Right atrium auricular region (tissue), 2 donors: ENCODE measurements at regions not wholly inside any gene's neighbourhood (a gene's known extent, or its start where the extent isn't known, plus 50 kb on each side); places are given as distances from the start of the nearest gene placed in this dataset.

Experiments
- DNase-seq: peaks from one replicate; pipeline ENCODE4 v3.0.0-alpha.2; 2019; ENCODE audit warnings: low spot score
- H3K27ac ChIP-seq, 2 donors: fragments of 200-600 bp; sonication (generic); 1 replicate in 1 of 2; 2 replicates in 1 of 2; pipeline ENCODE4 v1.5.1; 2016 to 2019
- H3K27me3 ChIP-seq, 2 donors: fragments of 200-600 bp; sonication (generic); one replicate each; pipeline versions ENCODE4 v1.5.1 to v1.6.0; 2017 to 2019
- H3K36me3 ChIP-seq: fragments of 200-600 bp; sonication (generic); one replicate; pipeline ENCODE4 v1.5.1; 2016
- H3K4me1 ChIP-seq, 2 donors: fragments of 200-600 bp; sonication (generic); one replicate each; pipeline versions ENCODE4 v1.5.1 to v1.6.0; 2017 to 2019
- H3K4me3 ChIP-seq, 2 donors: fragments of 200-600 bp; sonication (generic); 1 replicate in 1 of 2; 2 replicates in 1 of 2; pipeline ENCODE4 v1.5.1; 2017 to 2019; ENCODE audit warnings: mild to moderate bottlenecking in 1 of 2, moderate library complexity in 1 of 2
- H3K9me3 ChIP-seq, 2 donors: fragments of 200-600 bp; sonication (generic); one replicate each; pipeline ENCODE4 v1.5.1; 2019
- CTCF ChIP-seq, 2 donors: fragments of 200-600 bp; sonication (generic); IDR thresholded peaks; one replicate each; pipeline ENCODE4 v1.5.1; 2019; ENCODE audit warnings: antibody characterized with exemption in 2 of 2

- Histone ChIP-seq H3K4me1 (no peaks in the 10 kb centered on the region), H3K4me3 (no peak overlapping the region), H3K9me3 (no peaks in the 10 kb centered on the region), H3K36me3 (no peaks in the 10 kb centered on the region), H3K27ac (no peak overlapping the region), H3K27me3 (no peaks in the 10 kb centered on the region)
- DNase-seq = no peak
- no peak for TF ChIP-seq CTCF (IDR thresholded peaks at IDR 0.05)
Observed at GRCh38 chr11:93902921-93903320, 52.5 kb upstream of the VSTM5 start.

- no peak for DNase-seq
- H3K4me1 ChIP-seq = no peaks in the 10 kb centered on the region
- no peaks in the 10 kb centered on the region for H3K36me3 ChIP-seq
- no peaks in the 10 kb centered on the region for H3K27me3 ChIP-seq
- H3K9me3 ChIP-seq = no peaks in the 10 kb centered on the region
- no peak overlapping the region for H3K4me3 ChIP-seq
- no peak overlapping the region for H3K27ac ChIP-seq
- no peak for TF ChIP-seq CTCF (IDR thresholded peaks at IDR 0.05)
Observed at GRCh38 chr11:93903989-93904388, 53.6 kb upstream of the VSTM5 start.

GRCh38 chr11:93904716-93905115 lies 54.3 kb upstream of the VSTM5 start:
- Histone ChIP-seq H3K27ac (no peak overlapping the region), H3K36me3 (no peaks in the 10 kb centered on the region), H3K4me1 (no peaks in the 10 kb centered on the region), H3K27me3 (no peaks in the 10 kb centered on the region), H3K9me3 (no peaks in the 10 kb centered on the region), H3K4me3 (no peak overlapping the region)
- DNase-seq = no peak
- no peak for TF ChIP-seq CTCF (IDR thresholded peaks at IDR 0.05)

- H3K4me1 ChIP-seq = no peaks in the 10 kb centered on the region
Observed at GRCh38 chr11:93905384-93905783, 55.0 kb upstream of the VSTM5 start.

GRCh38 chr11:93906486-93906885 lies 56.1 kb upstream of the VSTM5 start:
- no peak overlapping the region for H3K4me3 ChIP-seq
- no peaks in the 10 kb centered on the region for H3K27me3 ChIP-seq
- H3K9me3 ChIP-seq = no peaks in the 10 kb centered on the region
- TF ChIP-seq CTCF (IDR thresholded peaks at IDR 0.05) = no peak
- H3K27ac ChIP-seq = no peak overlapping the region
- H3K36me3 ChIP-seq = no peaks in the 10 kb centered on the region
- no peak for DNase-seq
- no peaks in the 10 kb centered on the region for H3K4me1 ChIP-seq

More at GRCh38 chr11:93905384-93905783, 55.0 kb upstream of the VSTM5 start:
- DNase-seq = no peak
- Histone ChIP-seq H3K9me3 (no peaks in the 10 kb centered on the region), H3K27ac (no peak overlapping the region), H3K27me3 (no peaks in the 10 kb centered on the region), H3K4me3 (no peak overlapping the region), H3K36me3 (no peaks in the 10 kb centered on the region)
- no peak for TF ChIP-seq CTCF (IDR thresholded peaks at IDR 0.05)

- Histone ChIP-seq H3K4me1 (no peaks in the 10 kb centered on the region), H3K27ac (no peak overlapping the region), H3K36me3 (no peaks in the 10 kb centered on the region), H3K9me3 (no peaks in the 10 kb centered on the region), H3K4me3 (no peak overlapping the region), H3K27me3 (no peaks in the 10 kb centered on the region)
- no peak for DNase-seq
- TF ChIP-seq CTCF (IDR thresholded peaks at IDR 0.05) = no peak
Observed at GRCh38 chr11:93907901-93908300, 57.5 kb upstream of the VSTM5 start.
